Keratinocyte (primary cell): ENCODE measurements at regions not wholly inside any gene's neighbourhood (a gene's known extent, or its start where the extent isn't known, plus 50 kb on each side); places are given as distances from the start of the nearest gene placed in this dataset.

Experiments used
- DNase-seq: peaks from one replicate; pipeline ENCODE4 v3.0.0-alpha.2; 2011; ENCODE audit warnings: low read depth, missing footprints, low spot score
- FAIRE-seq: peaks from 2 replicates; lab custom pipeline; 2011; peaks lifted over from hg19 to GRCh38; lab: Jason Lieb, UNC
- H2AFZ ChIP-seq: 2 replicates; pipeline ENCODE4 v1.6.0; 2012; ENCODE audit warnings: low read length, control low read depth, inconsistent platforms; ENCODE audit not compliant: control insufficient read depth
- H3K27ac ChIP-seq: 2 replicates; pipeline ENCODE4 v1.5.1; 2011; ENCODE audit warnings: low read length; ENCODE audit not compliant: control insufficient read depth, insufficient read depth
- H3K27me3 ChIP-seq: 3 replicates; pipeline ENCODE4 v1.6.0; 2011; ENCODE audit warnings: low read length; ENCODE audit not compliant: control insufficient read depth, insufficient read depth; ENCODE audit errors: extremely low read depth
- H3K36me3 ChIP-seq, 2 experiments: 2 replicates in 1 of 2; 3 replicates in 1 of 2; pipeline ENCODE4 v1.5.1; 2011; ENCODE audit warnings: low read length in 2 of 2, mild to moderate bottlenecking in 1 of 2; ENCODE audit not compliant: control insufficient read depth in 2 of 2, insufficient read depth in 2 of 2; ENCODE audit errors: extremely low read depth in 1 of 2
- H3K4me1 ChIP-seq: 3 replicates; pipeline ENCODE4 v1.5.1; 2011; ENCODE audit warnings: low read length; ENCODE audit not compliant: control insufficient read depth, insufficient read depth; ENCODE audit errors: extremely low read depth
- H3K4me2 ChIP-seq: 3 replicates; pipeline ENCODE4 v1.6.0; 2011; ENCODE audit warnings: low read depth, low read length; ENCODE audit not compliant: control insufficient read depth, insufficient read depth; ENCODE audit errors: extremely low read depth
- H3K4me3 ChIP-seq, 3 experiments: fragments of 200-600 bp in 1 of 3; sonication (generic) in 1 of 3; 2 replicates in 2 of 3; 3 replicates in 1 of 3; pipeline ENCODE4 v1.5.1; 2011 to 2016; ENCODE audit warnings: low read length in 3 of 3, mild to moderate bottlenecking in 3 of 3, control low read depth in 2 of 3, inconsistent platforms in 1 of 3, low read depth in 1 of 3, mixed read lengths in 1 of 3, mixed run types in 1 of 3, moderate library complexity in 1 of 3; ENCODE audit not compliant: control insufficient read depth in 2 of 3, insufficient read depth in 2 of 3; ENCODE audit errors: extremely low read depth in 1 of 3
- H3K79me2 ChIP-seq: 2 replicates; pipeline ENCODE4 v1.6.0; 2012; ENCODE audit warnings: low read length; ENCODE audit not compliant: control insufficient read depth, insufficient read depth
- H3K9ac ChIP-seq: 3 replicates; pipeline ENCODE4 v1.6.0; 2011; ENCODE audit warnings: low read length; ENCODE audit not compliant: control insufficient read depth, insufficient read depth; ENCODE audit errors: extremely low read depth
- H3K9me1 ChIP-seq: 3 replicates; pipeline ENCODE4 v1.6.0; 2011; ENCODE audit warnings: low read length; ENCODE audit not compliant: control insufficient read depth, insufficient read depth; ENCODE audit errors: extremely low read depth
- H3K9me3 ChIP-seq: 2 replicates; pipeline ENCODE4 v1.5.1; 2012; ENCODE audit warnings: low read depth, low read length; ENCODE audit not compliant: control insufficient read depth
- H4K20me1 ChIP-seq: 3 replicates; pipeline ENCODE4 v1.6.0; 2011; ENCODE audit warnings: low read length; ENCODE audit not compliant: control insufficient read depth, insufficient read depth; ENCODE audit errors: extremely low read depth
- CTCF ChIP-seq, 3 experiments: IDR thresholded peaks in 1 of 3; conservative IDR thresholded peaks in 1 of 3; optimal IDR thresholded peaks in 1 of 3; 2 replicates in 2 of 3; 3 replicates in 1 of 3; pipeline versions ENCODE3 to v1.5.1; 2011; ENCODE audit warnings: low read length in 3 of 3, mild to moderate bottlenecking in 3 of 3, moderate library complexity in 2 of 3, control low read depth in 1 of 3, inconsistent platforms in 1 of 3; ENCODE audit not compliant: insufficient read depth in 2 of 3; ENCODE audit errors: extremely low read depth in 1 of 3
- EZH2 ChIP-seq: IDR thresholded peaks from one replicate; pipeline ENCODE4 v1.6.1; 2012; ENCODE audit warnings: inconsistent platforms, mild to moderate bottlenecking, low read length, moderate library complexity
- dilution Hi-C: fragments of 300-500 bp; cut with MboI; formaldehyde crosslinking; loops from one replicate; pipeline ENCODE4 v1.7.0; 2020; ENCODE audit warnings: low sequenced_read_pairs; ENCODE audit not compliant: extremely low pct_ligation_motif_present

- no peaks in the 10 kb centered on the region for H3K9me1 ChIP-seq
- H3K27ac ChIP-seq: no peak overlapping the region
- no peaks in the 10 kb centered on the region for H3K27me3 ChIP-seq
- H2AFZ ChIP-seq: no peak overlapping the region
- H3K9ac ChIP-seq: no peak overlapping the region
- DNase-seq (peak; percentile 5), FAIRE-seq (peak; percentile 74)
- H3K4me3 ChIP-seq: no peak overlapping the region
- no peak for TF ChIP-seq EZH2
- no peak for TF ChIP-seq CTCF (optimal IDR thresholded peaks at IDR 0.05 in 1 of 3, IDR thresholded peaks at IDR 0.05 in 1 of 3, conservative IDR thresholded peaks at IDR 0.05 in 1 of 3; ENCODE audit: extremely low read depth in 1 of 3, insufficient read depth in 2 of 3, low read length in 3 of 3)
- H3K4me2 ChIP-seq: no peak overlapping the region
- no peaks in the 10 kb centered on the region for H3K79me2 ChIP-seq
- no peaks in the 10 kb centered on the region for H3K36me3 ChIP-seq
- no peaks in the 10 kb centered on the region for H3K9me3 ChIP-seq
- H4K20me1 ChIP-seq: no peaks in the 10 kb centered on the region
- dilution Hi-C loops: no loop called here
- peaks cover 22% of the 10 kb centered on the region for H3K4me1 ChIP-seq
Measured at GRCh38 chr11:106426696-106427095, 349.2 kb downstream of the AASDHPPT start.

- DNase-seq (no peak), FAIRE-seq (no peak)
- H3K4me1 ChIP-seq: peaks cover 22% of the 10 kb centered on the region
- no peak overlapping the region for H2AFZ ChIP-seq
- H3K36me3 ChIP-seq: no peaks in the 10 kb centered on the region
- no peaks in the 10 kb centered on the region for H3K9me1 ChIP-seq
- H3K4me2 ChIP-seq: no peak overlapping the region
- dilution Hi-C loops: no loop called here
- no peaks in the 10 kb centered on the region for H3K27me3 ChIP-seq
- H4K20me1 ChIP-seq: no peaks in the 10 kb centered on the region
- TF ChIP-seq CTCF (optimal IDR thresholded peaks at IDR 0.05 in 1 of 3, IDR thresholded peaks at IDR 0.05 in 1 of 3, conservative IDR thresholded peaks at IDR 0.05 in 1 of 3; ENCODE audit: extremely low read depth in 1 of 3, insufficient read depth in 2 of 3, low read length in 3 of 3) (no peak), EZH2 (no peak)
- no peaks in the 10 kb centered on the region for H3K9me3 ChIP-seq
- H3K9ac ChIP-seq: no peak overlapping the region
- no peaks in the 10 kb centered on the region for H3K79me2 ChIP-seq
- no peak overlapping the region for H3K27ac ChIP-seq
- no peak overlapping the region for H3K4me3 ChIP-seq
Measured at GRCh38 chr11:106427736-106428135, 350.3 kb downstream of the AASDHPPT start.
